SJCRH30 (cell line): ENCODE measurements at regions not wholly inside any gene's neighbourhood (a gene's known extent, or its start where the extent isn't known, plus 50 kb on each side); places are given as distances from the start of the nearest gene placed in this dataset.
"Not testable (repeated sequence)": the region's sequence is repeated elsewhere in the genome, so short reads cannot be mapped to it uniquely, and the experiment has no call there.

Experiments used
- DNase-seq, 2 experiments: peaks; one replicate each; pipeline ENCODE4 v3.0.0-alpha.2; 2015 to 2020
- H3K27ac ChIP-seq: fragments of 250-450 bp; sonication (Bioruptor Pico); 2 replicates; pipeline ENCODE4 v1.5.1; 2020; ENCODE audit warnings: mild to moderate bottlenecking, moderate library complexity
- H3K27me3 ChIP-seq: fragments of 250-450 bp; sonication (Bioruptor Pico); 2 replicates; pipeline ENCODE4 v1.5.1; 2020; ENCODE audit warnings: mild to moderate bottlenecking, moderate library complexity
- H3K36me3 ChIP-seq: fragments of 250-450 bp; sonication (Bioruptor Pico); 2 replicates; pipeline ENCODE4 v1.5.1; 2020; ENCODE audit warnings: mild to moderate bottlenecking, moderate library complexity
- H3K4me1 ChIP-seq: fragments of 250-450 bp; sonication (Bioruptor Pico); 2 replicates; pipeline ENCODE4 v1.5.1; 2020; ENCODE audit warnings: mild to moderate bottlenecking, moderate library complexity
- H3K4me3 ChIP-seq: fragments of 250-450 bp; sonication (Bioruptor Pico); 2 replicates; pipeline ENCODE4 v1.5.1; 2020; ENCODE audit warnings: mild to moderate bottlenecking, moderate library complexity
- H3K9me3 ChIP-seq: fragments of 250-450 bp; sonication (Bioruptor Pico); replicated peaks from 2 replicates; pipeline ENCODE4 v1.5.1; 2020; ENCODE audit warnings: mild to moderate bottlenecking, moderate library complexity

DNA sequence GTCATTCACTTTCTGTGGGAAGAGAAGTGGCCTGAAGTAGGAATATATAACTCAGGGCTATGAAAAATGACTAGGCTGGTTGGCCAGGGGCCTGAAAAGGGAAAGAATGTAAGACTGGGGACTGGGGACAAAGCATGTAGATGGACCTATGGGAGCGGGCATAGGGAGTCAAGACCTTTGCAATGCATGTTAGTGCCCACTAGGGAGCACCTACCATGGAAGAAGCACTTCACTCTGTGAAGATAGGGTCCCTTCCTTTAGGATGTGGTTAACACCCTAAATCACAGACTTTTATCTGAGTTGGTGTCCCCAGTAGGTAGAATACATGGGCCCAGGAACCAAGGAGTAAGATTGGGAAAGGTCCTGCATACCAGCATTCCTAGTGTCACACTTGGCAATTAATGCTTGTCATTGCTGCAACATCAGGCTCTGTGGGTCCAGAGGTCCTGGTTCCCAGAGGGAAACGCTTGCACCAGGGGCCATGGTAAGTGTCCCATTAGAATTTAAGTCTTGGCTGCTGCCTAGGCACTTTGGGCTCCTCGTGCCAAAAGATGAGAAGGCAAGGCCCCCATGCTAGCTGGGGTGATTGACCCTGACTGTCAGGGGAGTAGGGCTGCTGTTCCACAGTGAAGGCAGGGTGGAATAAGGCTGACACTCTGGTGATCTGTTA, 79.6 kb downstream of the CRYGS start:
- Histone ChIP-seq H3K36me3 (no peaks in the 10 kb centered on the region), H3K4me3 (no peak overlapping the region), H3K4me1 (no peaks in the 10 kb centered on the region), H3K27ac (no peak overlapping the region), H3K27me3 (no peaks in the 10 kb centered on the region), H3K9me3 (no peaks in the 10 kb centered on the region)
- peak in 1 of 2 experiments; percentile 6 for DNase-seq

GRCh38 chr3:186461141-186461540, 83.0 kb downstream of the CRYGS start:
- Histone ChIP-seq H3K27me3 (peaks cover 4% of the 10 kb centered on the region; the same call in 1 of the 2 replicates), H3K9me3 (no peaks in the 10 kb centered on the region), H3K27ac (no peak overlapping the region), H3K4me3 (no peak overlapping the region), H3K4me1 (no peaks in the 10 kb centered on the region), H3K36me3 (no peaks in the 10 kb centered on the region)
- no peak for DNase-seq

DNA sequence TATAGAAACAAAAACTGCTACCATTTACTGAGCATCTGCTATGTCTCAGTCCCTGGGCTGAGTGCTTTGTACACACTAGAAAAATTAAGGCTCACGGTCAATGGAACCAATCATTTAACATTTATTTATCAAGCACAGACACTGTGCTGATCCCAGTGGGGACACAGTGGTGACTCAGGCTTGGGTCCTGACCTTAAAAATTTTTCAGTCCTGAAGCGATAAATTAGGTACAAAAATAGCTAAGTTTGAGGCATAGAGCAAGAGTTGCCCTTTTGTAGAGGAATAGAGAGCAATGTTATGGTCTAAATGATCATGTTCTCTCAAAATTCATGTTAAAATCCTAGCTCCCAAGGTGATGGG, 85.1 kb downstream of the CRYGS start:
- Histone ChIP-seq H3K4me1 (no peaks in the 10 kb centered on the region), H3K9me3 (no peaks in the 10 kb centered on the region), H3K27me3 (peaks cover 4% of the 10 kb centered on the region; the same call in 1 of the 2 replicates), H3K4me3 (no peak overlapping the region), H3K36me3 (no peaks in the 10 kb centered on the region), H3K27ac (no peak overlapping the region)
- no peak for DNase-seq

DNA sequence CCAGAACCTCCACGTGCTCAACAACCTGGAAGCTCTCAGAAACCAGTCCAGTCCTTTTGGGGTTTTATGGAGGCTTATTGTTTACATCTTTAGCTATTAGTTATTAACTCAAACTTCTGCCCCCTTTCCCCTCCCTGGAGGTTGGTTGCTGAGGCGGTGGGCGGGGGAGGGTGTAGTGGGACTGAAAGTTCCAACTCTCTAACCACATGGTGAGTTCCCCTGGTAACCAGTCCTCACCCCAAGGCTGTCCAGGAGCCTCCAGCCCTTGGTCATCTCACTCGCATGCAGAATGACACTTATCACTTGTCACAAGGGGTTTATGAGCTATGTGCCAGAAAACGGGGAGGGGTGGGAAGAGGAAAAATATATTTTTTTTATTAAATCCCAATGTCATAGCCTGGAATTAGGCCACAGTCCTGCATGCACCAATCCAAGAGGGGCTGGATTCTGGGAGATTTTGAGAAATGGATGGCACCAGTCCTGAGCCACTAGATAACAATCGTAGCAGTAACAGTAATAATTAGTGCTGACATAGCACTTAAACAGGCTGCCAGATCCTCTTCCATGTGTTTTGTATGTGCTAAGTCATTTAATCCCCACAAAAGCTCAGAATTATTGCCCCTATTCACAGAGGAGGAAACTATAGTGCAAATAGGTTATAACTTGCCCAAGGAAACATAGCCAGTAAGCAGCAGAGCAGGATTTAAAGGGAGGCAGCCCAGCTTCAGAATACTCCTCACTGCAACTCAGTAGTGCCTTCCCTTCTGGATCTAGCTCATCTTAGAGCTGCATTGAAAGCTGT, 85.7 kb downstream of the CRYGS start:
- Histone ChIP-seq H3K4me1 (no peaks in the 10 kb centered on the region), H3K4me3 (no peak overlapping the region), H3K36me3 (no peaks in the 10 kb centered on the region), H3K27ac (no peak overlapping the region), H3K27me3 (peaks cover 4% of the 10 kb centered on the region; the same call in 1 of the 2 replicates), H3K9me3 (no peaks in the 10 kb centered on the region)
- DNase-seq: no peak

GRCh38 chr3:186457236-186457635, 86.9 kb downstream of the CRYGS start:
- H3K4me1 ChIP-seq: no peaks in the 10 kb centered on the region
- H3K36me3 ChIP-seq: no peaks in the 10 kb centered on the region
- H3K27me3 ChIP-seq: peaks cover 4% of the 10 kb centered on the region; the same call in 1 of the 2 replicates
- no peaks in the 10 kb centered on the region for H3K9me3 ChIP-seq
- H3K4me3 ChIP-seq: no peak overlapping the region
- DNase-seq: no peak
- H3K27ac ChIP-seq: no peak overlapping the region

DNA sequence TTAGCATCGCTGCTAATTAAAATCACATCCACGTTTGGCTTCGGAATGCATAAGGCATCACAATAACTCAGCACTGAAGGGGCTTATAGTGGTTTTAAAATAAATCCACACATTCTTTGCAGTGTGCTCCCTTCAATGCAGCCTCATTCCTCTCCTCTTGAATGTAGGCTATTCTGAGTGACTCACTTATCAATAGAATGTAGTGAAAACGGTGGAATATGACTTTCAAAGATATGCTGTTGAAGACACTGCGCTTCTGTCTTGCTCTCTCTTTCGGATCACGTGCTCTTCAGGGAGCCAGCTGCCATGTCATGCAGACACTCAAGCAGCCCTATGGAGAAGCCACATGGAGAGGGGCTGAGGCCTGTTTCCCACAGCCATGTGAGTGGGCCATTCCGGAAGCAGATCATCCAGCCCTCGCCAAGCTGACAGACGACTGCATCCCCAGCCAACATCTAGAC, 87.4 kb downstream of the CRYGS start:
- DNase-seq: no peak
- Histone ChIP-seq H3K4me1 (no peaks in the 10 kb centered on the region), H3K36me3 (no peaks in the 10 kb centered on the region), H3K27ac (no peak overlapping the region), H3K27me3 (peaks cover 4% of the 10 kb centered on the region; the same call in 1 of the 2 replicates), H3K4me3 (no peak overlapping the region), H3K9me3 (no peaks in the 10 kb centered on the region)

DNA sequence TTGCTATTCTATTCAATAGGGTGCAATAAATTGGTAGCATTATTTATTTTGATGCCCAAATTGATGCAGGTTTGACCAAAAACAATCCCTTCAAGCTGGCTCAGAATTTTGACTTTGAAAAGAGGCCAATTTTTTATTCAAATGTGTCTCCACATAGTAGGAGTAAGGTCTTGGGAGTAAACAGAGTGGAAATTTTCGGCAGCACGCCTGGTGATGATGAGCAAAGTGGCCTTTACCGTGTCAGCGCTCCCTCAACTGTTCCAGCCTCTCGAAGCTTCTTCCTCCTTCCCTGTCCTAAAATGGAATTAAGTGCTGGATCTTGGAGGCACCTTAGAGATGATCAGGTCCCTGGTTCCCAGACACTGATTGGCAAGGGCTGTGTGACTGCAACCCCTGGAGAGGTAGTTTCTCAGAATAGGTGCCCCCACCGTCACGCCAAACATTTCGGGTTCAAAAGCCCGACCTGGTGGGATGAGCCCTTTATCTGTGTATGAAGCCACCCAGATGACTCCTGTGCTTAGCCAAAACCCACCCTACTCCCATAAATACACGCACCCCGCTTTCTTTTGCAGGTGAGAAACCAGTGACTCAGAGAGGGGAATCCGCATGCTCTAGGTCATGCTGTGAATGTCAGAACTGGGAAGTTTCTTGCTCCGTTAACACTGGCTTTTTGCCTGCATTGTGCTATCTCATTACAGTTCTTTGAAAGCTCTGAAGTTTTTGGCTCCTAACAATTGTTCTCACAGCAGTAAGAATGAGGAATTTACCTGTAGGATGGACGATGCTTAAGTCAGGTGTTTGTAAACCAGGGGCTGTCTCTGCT, 89.1 kb downstream of the CRYGS start:
- H3K27me3 ChIP-seq: peaks cover 7% of the 10 kb centered on the region; the same call in 1 of the 2 replicates
- H3K27ac ChIP-seq: no peak overlapping the region
- H3K9me3 ChIP-seq: no peaks in the 10 kb centered on the region
- no peak overlapping the region for H3K4me3 ChIP-seq
- no peaks in the 10 kb centered on the region for H3K36me3 ChIP-seq
- no peak for DNase-seq
- H3K4me1 ChIP-seq: no peaks in the 10 kb centered on the region

- Histone ChIP-seq H3K4me1 (no peaks in the 10 kb centered on the region), H3K27ac (no peak overlapping the region), H3K36me3 (no peaks in the 10 kb centered on the region), H3K4me3 (no peak overlapping the region), H3K27me3 (peaks cover 7% of the 10 kb centered on the region; the same call in 1 of the 2 replicates), H3K9me3 (no peaks in the 10 kb centered on the region)
- no peak for DNase-seq
These were observed 90.6 kb downstream of the CRYGS start for GRCh38 chr3:186453531-186453930.

- peak in 1 of 2 experiments; percentile 2 for DNase-seq
- no peaks in the 10 kb centered on the region for H3K36me3 ChIP-seq
- no peak overlapping the region for H3K27ac ChIP-seq
These were observed 90.5 kb upstream of the DGKG start for GRCh38 chr3:186452517-186452916.

DNA sequence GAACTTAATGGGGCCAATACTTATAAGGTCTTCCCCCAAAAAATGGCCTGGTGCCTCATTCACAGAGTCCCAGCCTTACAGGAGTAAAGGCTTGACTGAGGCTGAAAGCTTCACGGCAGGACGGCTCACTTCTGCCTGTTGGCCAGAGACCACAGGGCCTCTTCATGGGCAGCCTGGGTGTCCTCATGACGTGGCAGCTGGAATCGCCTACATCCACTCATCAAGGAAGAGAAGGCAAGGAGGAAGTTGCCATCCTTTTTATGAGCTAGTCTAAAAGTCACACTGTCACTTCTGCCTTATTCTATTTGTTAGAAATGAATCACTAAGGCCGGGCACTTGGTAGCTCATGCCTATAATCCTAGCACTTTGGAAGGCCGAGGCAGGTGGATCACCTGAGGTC, 89.3 kb upstream of the DGKG start:
- no peaks in the 10 kb centered on the region for H3K36me3 ChIP-seq
- no peak overlapping the region for H3K4me3 ChIP-seq
- H3K4me1 ChIP-seq: no peaks in the 10 kb centered on the region
- H3K27me3 ChIP-seq: 0 out of 2 replicates have a peak, but pooled peaks cover 3% of the 10 kb centered on the region
- H3K9me3 ChIP-seq: no peaks in the 10 kb centered on the region
- no peak for DNase-seq
- H3K27ac ChIP-seq: no peak overlapping the region

More at GRCh38 chr3:186452517-186452916, 90.5 kb upstream of the DGKG start:
- H3K27me3 ChIP-seq: peaks cover 3% of the 10 kb centered on the region; the same call in 1 of the 2 replicates
- H3K4me1 ChIP-seq: no peaks in the 10 kb centered on the region
- no peak overlapping the region for H3K4me3 ChIP-seq
- no peaks in the 10 kb centered on the region for H3K9me3 ChIP-seq

GRCh38 chr3:186444974-186445373, 82.9 kb upstream of the DGKG start:
- Histone ChIP-seq H3K4me3 (no peak overlapping the region), H3K36me3 (no peaks in the 10 kb centered on the region), H3K9me3 (no peaks in the 10 kb centered on the region)

GRCh38 chr3:186444288-186444687, 82.3 kb upstream of the DGKG start:
- Histone ChIP-seq H3K27me3 (no peaks in the 10 kb centered on the region), H3K9me3 (no peaks in the 10 kb centered on the region), H3K36me3 (no peaks in the 10 kb centered on the region), H3K27ac (no peak overlapping the region), H3K4me3 (no peak overlapping the region), H3K4me1 (no peaks in the 10 kb centered on the region)
- DNase-seq: no peak

More at GRCh38 chr3:186444974-186445373, 82.9 kb upstream of the DGKG start:
- DNase-seq: no peak
- Histone ChIP-seq H3K27ac (no peak overlapping the region), H3K27me3 (no peaks in the 10 kb centered on the region), H3K4me1 (no peaks in the 10 kb centered on the region)

DNA sequence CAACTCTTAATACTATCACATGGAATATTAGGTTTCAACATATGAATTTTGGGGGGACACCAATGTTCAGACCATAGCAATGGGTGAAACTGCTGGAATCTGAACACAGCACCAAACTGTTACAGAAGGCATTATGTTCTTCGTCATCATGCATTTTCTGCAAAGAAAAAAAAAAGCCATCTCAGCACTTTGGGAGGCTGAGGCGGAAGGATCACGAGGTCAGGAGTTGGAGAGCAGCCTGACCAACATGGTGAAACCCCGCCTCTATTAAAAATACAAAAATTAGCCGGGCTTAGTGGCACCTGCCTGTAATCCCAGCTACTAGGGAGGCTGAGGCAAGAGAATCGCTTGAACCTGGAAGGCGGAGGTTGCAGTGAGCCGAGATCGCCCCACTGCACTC, 80.9 kb upstream of the DGKG start:
- H3K36me3 ChIP-seq, H3K4me3 ChIP-seq, DNase-seq, H3K27me3 ChIP-seq, H3K27ac ChIP-seq, H3K4me1 ChIP-seq, H3K9me3 ChIP-seq: not testable (repeated sequence)

DNA sequence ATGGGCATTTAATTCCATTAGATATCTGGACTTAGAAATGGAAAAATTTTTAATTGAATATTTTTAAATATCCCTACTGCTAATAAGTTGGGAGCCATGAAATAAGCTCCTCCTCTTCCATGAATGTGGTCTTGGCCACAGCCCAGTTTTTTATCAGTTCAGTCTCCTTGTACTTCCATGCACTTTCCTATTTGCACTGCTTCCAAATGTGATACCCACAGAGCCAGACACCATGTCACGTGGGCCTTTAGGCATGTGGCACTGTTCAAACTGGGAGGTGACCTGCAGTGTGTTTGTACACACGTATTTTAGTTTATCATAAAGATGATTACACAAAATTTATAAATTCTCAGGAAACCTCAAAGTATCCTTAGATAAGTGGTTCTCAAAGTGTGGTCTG, 80.1 kb upstream of the DGKG start:
- no peaks in the 10 kb centered on the region for H3K9me3 ChIP-seq
- H3K27me3 ChIP-seq: no peaks in the 10 kb centered on the region
- DNase-seq: no peak
- H3K4me3 ChIP-seq: no peak overlapping the region
- H3K36me3 ChIP-seq: no peaks in the 10 kb centered on the region
- H3K4me1 ChIP-seq: no peaks in the 10 kb centered on the region
- no peak overlapping the region for H3K27ac ChIP-seq

DNA sequence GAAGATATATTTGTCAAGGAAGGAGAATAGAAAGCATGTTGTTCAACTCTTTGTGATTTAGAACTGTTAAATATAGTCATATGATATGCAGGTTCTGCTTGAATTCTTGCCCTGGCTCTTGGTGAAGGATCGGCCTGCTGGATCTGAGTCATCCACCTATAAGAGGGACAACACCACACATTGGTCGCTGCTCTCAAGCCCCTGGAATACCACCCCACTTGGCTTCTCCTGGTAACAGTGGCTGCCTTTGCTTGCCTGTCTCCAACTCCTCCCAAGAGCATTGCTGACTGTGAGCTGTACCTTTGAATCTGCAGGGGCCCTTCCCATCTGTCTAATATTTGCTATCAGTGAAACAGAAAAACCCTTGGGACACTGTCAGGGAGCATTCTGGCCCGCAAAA, 78.9 kb upstream of the DGKG start:
- H3K27ac ChIP-seq: no peak overlapping the region
- H3K4me1 ChIP-seq: no peaks in the 10 kb centered on the region
- no peaks in the 10 kb centered on the region for H3K27me3 ChIP-seq
- H3K9me3 ChIP-seq: no peaks in the 10 kb centered on the region
- no peak overlapping the region for H3K4me3 ChIP-seq
- DNase-seq: no peak
- H3K36me3 ChIP-seq: no peaks in the 10 kb centered on the region
